ENCODE measurements at regions not wholly inside any gene's neighbourhood (a gene's known extent, or its start where the extent isn't known, plus 50 kb on each side); places are given as distances from the start of the nearest gene placed in this dataset.

- TF ChIP-seq CTCF (IDR thresholded peaks at IDR 0.05; ENCODE audit: insufficient read depth, low read length, poor library complexity, severe bottlenecking) (no peak), EZH2phosphoT487 (conservative IDR thresholded peaks at IDR 0.05; ENCODE audit: low read length) (no peak)
Measured at GRCh38 chr5:168007286-168007685, 284.2 kb upstream of the WWC1 start.

Data from SU-DHL-6 (cell line).